ENCODE measurements at regions not wholly inside any gene's neighbourhood (a gene's known extent, or its start where the extent isn't known, plus 50 kb on each side); places are given as distances from the start of the nearest gene placed in this dataset.
"Not testable (repeated sequence)": the region's sequence is repeated elsewhere in the genome, so short reads cannot be mapped to it uniquely, and the experiment has no call there.

- no peaks in the 10 kb centered on the region for H3K4me1 ChIP-seq (ENCODE audit: insufficient read depth, insufficient read length)
- no peaks in the 10 kb centered on the region for H3K27me3 ChIP-seq (ENCODE audit: insufficient read depth, insufficient read length)
- no peak for TF ChIP-seq SUZ12 (IDR thresholded peaks at IDR 0.05; ENCODE audit: extremely low read depth, insufficient read depth, insufficient read length)
- TF ChIP-seq ZNF274 (IDR thresholded peaks at IDR 0.05; ENCODE audit: low read depth, low read length): no peak
- DNase-seq (ENCODE audit: low read depth, low spot score): no peak
- H3K9me3 ChIP-seq (ENCODE audit: insufficient read depth, low read length): no peaks in the 10 kb centered on the region
- no peak overlapping the region for H3K9ac ChIP-seq (ENCODE audit: insufficient read length, low read depth)
- no peaks in the 10 kb centered on the region for H3K36me3 ChIP-seq (ENCODE audit: insufficient read depth, insufficient read length, low read length)
- no peak overlapping the region for H3K4me3 ChIP-seq (ENCODE audit: insufficient read length, low read depth)
Observed at GRCh38 chr11:109522116-109522755, 100.2 kb downstream of the C11orf87 start.

- DNase-seq (ENCODE audit: low read depth, low spot score); H3K4me3 ChIP-seq (ENCODE audit: insufficient read length, low read depth); H3K9me3 ChIP-seq (ENCODE audit: insufficient read depth, low read length); H3K4me1 ChIP-seq (ENCODE audit: insufficient read depth, insufficient read length); H3K36me3 ChIP-seq (ENCODE audit: insufficient read depth, insufficient read length, low read length); H3K9ac ChIP-seq (ENCODE audit: insufficient read length, low read depth); H3K27me3 ChIP-seq (ENCODE audit: insufficient read depth, insufficient read length): not testable (repeated sequence)
Observed at GRCh38 chr11:109525636-109526035, 103.6 kb downstream of the C11orf87 start.

- DNase-seq (ENCODE audit: low read depth, low spot score): no peak
- no peaks in the 10 kb centered on the region for H3K4me1 ChIP-seq (ENCODE audit: insufficient read depth, insufficient read length)
- H3K36me3 ChIP-seq (ENCODE audit: insufficient read depth, insufficient read length, low read length): no peaks in the 10 kb centered on the region
- no peak overlapping the region for H3K9ac ChIP-seq (ENCODE audit: insufficient read length, low read depth)
- no peaks in the 10 kb centered on the region for H3K27me3 ChIP-seq (ENCODE audit: insufficient read depth, insufficient read length)
- TF ChIP-seq YY1 (IDR thresholded peaks at IDR 0.05; ENCODE audit: insufficient read depth, insufficient read length) (no peak), ZNF274 (IDR thresholded peaks at IDR 0.05; ENCODE audit: low read depth, low read length) (no peak), SUZ12 (IDR thresholded peaks at IDR 0.05; ENCODE audit: extremely low read depth, insufficient read depth, insufficient read length) (no peak)
- H3K4me3 ChIP-seq (ENCODE audit: insufficient read length, low read depth): no peak overlapping the region
- no peaks in the 10 kb centered on the region for H3K9me3 ChIP-seq (ENCODE audit: insufficient read depth, low read length)
Observed at GRCh38 chr11:109526061-109526460, 104.1 kb downstream of the C11orf87 start.

- Histone ChIP-seq H3K9ac (ENCODE audit: insufficient read length, low read depth) (no peak overlapping the region), H3K36me3 (ENCODE audit: insufficient read depth, insufficient read length, low read length) (no peaks in the 10 kb centered on the region), H3K4me3 (ENCODE audit: insufficient read length, low read depth) (no peak overlapping the region), H3K27me3 (ENCODE audit: insufficient read depth, insufficient read length) (no peaks in the 10 kb centered on the region), H3K4me1 (ENCODE audit: insufficient read depth, insufficient read length) (no peaks in the 10 kb centered on the region), H3K9me3 (ENCODE audit: insufficient read depth, low read length) (no peaks in the 10 kb centered on the region)
- TF ChIP-seq YY1 (IDR thresholded peaks at IDR 0.05; ENCODE audit: insufficient read depth, insufficient read length) (no peak), SUZ12 (IDR thresholded peaks at IDR 0.05; ENCODE audit: extremely low read depth, insufficient read depth, insufficient read length) (no peak), ZNF274 (IDR thresholded peaks at IDR 0.05; ENCODE audit: low read depth, low read length) (no peak)
- no peak for DNase-seq (ENCODE audit: low read depth, low spot score)
Observed at GRCh38 chr11:109526931-109527330, 104.9 kb downstream of the C11orf87 start.

GRCh38 chr11:109527496-109527895, 105.5 kb downstream of the C11orf87 start:
- Histone ChIP-seq H3K4me1 (ENCODE audit: insufficient read depth, insufficient read length) (no peaks in the 10 kb centered on the region), H3K9me3 (ENCODE audit: insufficient read depth, low read length) (no peaks in the 10 kb centered on the region), H3K36me3 (ENCODE audit: insufficient read depth, insufficient read length, low read length) (no peaks in the 10 kb centered on the region), H3K9ac (ENCODE audit: insufficient read length, low read depth) (no peak overlapping the region), H3K4me3 (ENCODE audit: insufficient read length, low read depth) (no peak overlapping the region), H3K27me3 (ENCODE audit: insufficient read depth, insufficient read length) (no peaks in the 10 kb centered on the region)
- TF ChIP-seq SUZ12 (IDR thresholded peaks at IDR 0.05; ENCODE audit: extremely low read depth, insufficient read depth, insufficient read length) (no peak), YY1 (IDR thresholded peaks at IDR 0.05; ENCODE audit: insufficient read depth, insufficient read length) (no peak), ZNF274 (IDR thresholded peaks at IDR 0.05; ENCODE audit: low read depth, low read length) (no peak)
- no peak for DNase-seq (ENCODE audit: low read depth, low spot score)

GRCh38 chr11:109547356-109548027, 125.5 kb downstream of the C11orf87 start:
- H3K27me3 ChIP-seq (ENCODE audit: insufficient read depth, insufficient read length): no peaks in the 10 kb centered on the region
- DNase-seq (ENCODE audit: low read depth, low spot score): no peak
- no peak overlapping the region for H3K9ac ChIP-seq (ENCODE audit: insufficient read length, low read depth)
- no peak overlapping the region for H3K4me3 ChIP-seq (ENCODE audit: insufficient read length, low read depth)
- H3K4me1 ChIP-seq (ENCODE audit: insufficient read depth, insufficient read length): no peaks in the 10 kb centered on the region
- H3K9me3 ChIP-seq (ENCODE audit: insufficient read depth, low read length): no peaks in the 10 kb centered on the region
- no peaks in the 10 kb centered on the region for H3K36me3 ChIP-seq (ENCODE audit: insufficient read depth, insufficient read length, low read length)
- no peak for TF ChIP-seq SUZ12 (IDR thresholded peaks at IDR 0.05; ENCODE audit: extremely low read depth, insufficient read depth, insufficient read length)
- TF ChIP-seq ZNF274 (IDR thresholded peaks at IDR 0.05; ENCODE audit: low read depth, low read length): no peak
- TF ChIP-seq YY1 (IDR thresholded peaks at IDR 0.05; ENCODE audit: insufficient read depth, insufficient read length): no peak

GRCh38 chr11:109552376-109552775, 130.4 kb downstream of the C11orf87 start:
- no peak for DNase-seq (ENCODE audit: low read depth, low spot score)

More at GRCh38 chr11:109552376-109552775, 130.4 kb downstream of the C11orf87 start:
- Histone ChIP-seq H3K9ac (ENCODE audit: insufficient read length, low read depth) (no peak overlapping the region), H3K27me3 (ENCODE audit: insufficient read depth, insufficient read length) (no peaks in the 10 kb centered on the region), H3K9me3 (ENCODE audit: insufficient read depth, low read length) (no peaks in the 10 kb centered on the region), H3K36me3 (ENCODE audit: insufficient read depth, insufficient read length, low read length) (no peaks in the 10 kb centered on the region), H3K4me3 (ENCODE audit: insufficient read length, low read depth) (no peak overlapping the region), H3K4me1 (ENCODE audit: insufficient read depth, insufficient read length) (no peaks in the 10 kb centered on the region)
- no peak for TF ChIP-seq ZNF274 (IDR thresholded peaks at IDR 0.05; ENCODE audit: low read depth, low read length)
- TF ChIP-seq SUZ12 (IDR thresholded peaks at IDR 0.05; ENCODE audit: extremely low read depth, insufficient read depth, insufficient read length): no peak
- no peak for TF ChIP-seq YY1 (IDR thresholded peaks at IDR 0.05; ENCODE audit: insufficient read depth, insufficient read length)

Data from NT2/D1 (cell line).